CD4-positive, alpha-beta memory T cell (primary cell): ENCODE measurements at regions not wholly inside any gene's neighbourhood (a gene's known extent, or its start where the extent isn't known, plus 50 kb on each side); places are given as distances from the start of the nearest gene placed in this dataset.

Source experiments
- CTCF ChIA-PET: fragments of 350-600 bp; sonication (Branson Sonifier 250); formaldehyde crosslinking; loops from one replicate; lab custom pipeline; 2021; ENCODE audit warnings: inconsistent platforms; ENCODE audit not compliant: partially characterized antibody; lab: Charles Lee
- POLR2A ChIA-PET: fragments of 350-600 bp; sonication (Branson Sonifier 250); formaldehyde crosslinking; loops from one replicate; lab custom pipeline; 2021; ENCODE audit not compliant: partially characterized antibody; lab: Charles Lee
- DNase-seq, 5 donors: peaks; one replicate each; pipeline versions ENCODE4 v3.0.0 to v3.0.0-alpha.2; 2020 to 2022; ENCODE audit warnings: mixed read lengths in 1 of 5
- H3K27ac ChIP-seq: one replicate; pipeline ENCODE4 v1.7.0; 2013; ENCODE audit warnings: low read depth, low read length
- H3K27me3 ChIP-seq: 2 replicates; pipeline ENCODE4 v1.7.0; 2013; ENCODE audit warnings: mild to moderate bottlenecking, low read length, moderate library complexity; ENCODE audit not compliant: insufficient read depth
- H3K36me3 ChIP-seq: 2 replicates; pipeline ENCODE4 v1.7.0; 2013; ENCODE audit warnings: mild to moderate bottlenecking, low read length, moderate library complexity; ENCODE audit not compliant: insufficient read depth
- H3K4me1 ChIP-seq: 2 replicates; pipeline ENCODE4 v1.7.0; 2013; ENCODE audit warnings: mild to moderate bottlenecking, low read length, moderate library complexity; ENCODE audit not compliant: insufficient read depth
- H3K4me3 ChIP-seq, 2 donors: one replicate each; pipeline ENCODE4 v1.7.0; 2013; ENCODE audit warnings: low read length in 2 of 2, mild to moderate bottlenecking in 1 of 2
- H3K9me3 ChIP-seq, 2 donors: one replicate each; pipeline ENCODE4 v1.7.0; 2013; ENCODE audit warnings: low read length in 2 of 2, control low read depth in 1 of 2; ENCODE audit not compliant: control insufficient read depth in 1 of 2
- H3K27ac Mint-ChIP-seq, 7 donors: one replicate each; pipeline ENCODE4 v1.8.0; 2020 to 2021; ENCODE audit warnings: mixed read lengths in 7 of 7, mild to moderate bottlenecking in 6 of 7, inconsistent platforms in 3 of 7, moderate library complexity in 3 of 7
- H3K27me3 Mint-ChIP-seq, 2 donors: one replicate each; pipeline ENCODE4 v1.8.0; 2020 to 2021; ENCODE audit warnings: mixed read lengths in 2 of 2
- H3K36me3 Mint-ChIP-seq, 2 donors: one replicate each; pipeline ENCODE4 v1.8.0; 2020 to 2021; ENCODE audit warnings: mixed read lengths in 2 of 2, inconsistent platforms in 1 of 2, mild to moderate bottlenecking in 1 of 2
- H3K4me1 Mint-ChIP-seq, 4 donors: one replicate each; pipeline ENCODE4 v1.8.0; 2020 to 2021; ENCODE audit warnings: mixed read lengths in 4 of 4, mild to moderate bottlenecking in 1 of 4
- H3K4me3 Mint-ChIP-seq, 8 donors: one replicate each; pipeline ENCODE4 v1.8.0; 2020 to 2021; ENCODE audit warnings: mixed read lengths in 8 of 8, mild to moderate bottlenecking in 7 of 8, moderate library complexity in 6 of 8, inconsistent platforms in 3 of 8
- H3K9me3 Mint-ChIP-seq, 8 donors: one replicate each; pipeline ENCODE4 v1.8.0; 2020 to 2021; ENCODE audit warnings: mixed read lengths in 8 of 8, mild to moderate bottlenecking in 5 of 8, inconsistent platforms in 3 of 8, moderate library complexity in 1 of 8
- intact Hi-C: fragments of 100-400 bp; cut with micrococcal nuclease; formaldehyde crosslinking; loops from one replicate; pipeline ENCODE4 v1.15.1; 2023

- no peak overlapping the region for H3K27ac Mint-ChIP-seq
- intact Hi-C loops = no loop called here
Observed at GRCh38 chr21:35860189-35860869, 200.0 kb downstream of the SETD4 start.

DNA sequence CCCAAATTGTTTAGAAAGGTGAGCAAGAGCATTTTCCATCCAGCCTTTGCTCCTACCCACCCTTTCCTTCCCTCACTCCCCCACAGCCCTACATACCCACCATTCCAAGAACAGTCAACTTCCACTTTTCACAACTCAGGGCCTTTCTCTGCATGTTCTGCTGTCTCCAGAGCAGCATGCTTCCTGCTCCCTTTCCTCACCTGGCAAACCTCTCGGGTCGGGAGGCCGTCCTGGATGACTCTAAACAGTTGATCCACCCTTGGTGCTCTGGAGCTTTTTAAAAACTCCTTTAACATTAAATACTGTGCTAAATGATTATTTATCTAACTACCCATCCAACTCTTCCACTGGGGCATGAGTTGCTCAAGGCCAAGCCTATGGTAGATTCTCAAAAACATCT, 200.6 kb downstream of the SETD4 start:
- ChIA-PET POLR2A (no interaction called here), CTCF (no interaction called here)
- Mint-ChIP-seq H3K27me3 (peaks cover 15 to 22% of the 10 kb centered on the region in 2 donors), H3K4me1 (no peaks in the 10 kb centered on the region), H3K36me3 (no peaks in the 10 kb centered on the region), H3K9me3 (peaks cover 0 to 2% (median 0%) of the 10 kb centered on the region in 8 donors), H3K4me3 (no peak overlapping the region), H3K27ac (no peak overlapping the region)
- Histone ChIP-seq H3K4me3 (no peak overlapping the region), H3K9me3 (no peaks in the 10 kb centered on the region), H3K36me3 (no peaks in the 10 kb centered on the region), H3K27ac (no peak overlapping the region), H3K27me3 (no peaks in the 10 kb centered on the region), H3K4me1 (no peaks in the 10 kb centered on the region)
- intact Hi-C loops = no loop called here
- no peak for DNase-seq

More at GRCh38 chr21:35860189-35860869, 200.0 kb downstream of the SETD4 start:
- DNase-seq = no peak
- Histone ChIP-seq H3K4me1 (no peaks in the 10 kb centered on the region), H3K27me3 (no peaks in the 10 kb centered on the region), H3K4me3 (no peak overlapping the region), H3K9me3 (no peaks in the 10 kb centered on the region), H3K27ac (no peak overlapping the region), H3K36me3 (no peaks in the 10 kb centered on the region)
- Mint-ChIP-seq H3K4me1 (no peaks in the 10 kb centered on the region), H3K36me3 (no peaks in the 10 kb centered on the region), H3K27me3 (peaks cover 15 to 16% of the 10 kb centered on the region in 2 donors), H3K4me3 (no peak overlapping the region), H3K9me3 (peaks cover 0 to 2% (median 0%) of the 10 kb centered on the region in 8 donors)
- ChIA-PET CTCF (no interaction called here), POLR2A (no interaction called here)

DNA sequence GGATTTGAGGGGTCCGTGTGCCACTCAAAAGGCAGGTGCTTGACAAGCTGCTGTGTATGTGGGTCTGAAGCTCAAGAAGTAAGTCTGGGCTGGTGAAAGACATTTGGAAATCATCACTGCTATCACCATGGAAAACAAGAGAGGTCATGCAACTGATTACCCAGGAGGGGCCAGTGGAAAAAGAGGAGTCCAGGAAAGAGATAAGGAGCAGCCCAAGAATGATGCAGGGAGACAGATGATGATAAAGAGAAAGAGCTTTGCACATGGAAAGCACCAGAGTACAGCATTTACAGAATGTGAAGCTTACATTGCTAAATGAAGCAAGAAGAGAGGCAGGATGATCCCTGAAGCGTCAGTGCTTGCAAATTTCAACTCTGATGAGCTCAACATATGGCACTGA, 203.2 kb downstream of the SETD4 start:
- CTCF ChIA-PET = no interaction called here

GRCh38 chr21:35855484-35855883, 204.8 kb downstream of the SETD4 start:
- Mint-ChIP-seq H3K36me3 (no peaks in the 10 kb centered on the region), H3K27ac (no peak overlapping the region), H3K27me3 (peaks cover 18 to 30% of the 10 kb centered on the region in 2 donors), H3K9me3 (no peaks in the 10 kb centered on the region), H3K4me3 (no peak overlapping the region), H3K4me1 (no peaks in the 10 kb centered on the region)
- Histone ChIP-seq H3K9me3 (no peaks in the 10 kb centered on the region), H3K4me3 (no peak overlapping the region), H3K27me3 (no peaks in the 10 kb centered on the region), H3K27ac (no peak overlapping the region), H3K36me3 (no peaks in the 10 kb centered on the region), H3K4me1 (no peaks in the 10 kb centered on the region)
- no peak for DNase-seq
- CTCF ChIA-PET = no interaction called here
- intact Hi-C loops = no loop called here
- POLR2A ChIA-PET = no interaction called here

More for the DNA sequence above, 203.2 kb downstream of the SETD4 start:
- peaks cover 18 to 31% of the 10 kb centered on the region in 2 donors for H3K27me3 Mint-ChIP-seq
- H3K36me3 ChIP-seq = no peaks in the 10 kb centered on the region
- H3K9me3 ChIP-seq = no peaks in the 10 kb centered on the region
- H3K27ac Mint-ChIP-seq = no peak overlapping the region
- no peaks in the 10 kb centered on the region for H3K4me1 ChIP-seq
- no peaks in the 10 kb centered on the region for H3K36me3 Mint-ChIP-seq
- H3K4me3 Mint-ChIP-seq = no peak overlapping the region
- DNase-seq = no peak
- intact Hi-C loops = no loop called here
- POLR2A ChIA-PET = no interaction called here
- H3K9me3 Mint-ChIP-seq = peaks cover 0 to 2% (median 0%) of the 10 kb centered on the region in 8 donors
- H3K4me3 ChIP-seq = no peak overlapping the region
- H3K27me3 ChIP-seq = no peaks in the 10 kb centered on the region
- no peaks in the 10 kb centered on the region for H3K4me1 Mint-ChIP-seq
- H3K27ac ChIP-seq = no peak overlapping the region

- no peaks in the 10 kb centered on the region for H3K36me3 Mint-ChIP-seq
- no peak overlapping the region for H3K4me3 Mint-ChIP-seq
- no peak for DNase-seq
- POLR2A ChIA-PET = no interaction called here
- intact Hi-C loops = no loop called here
- no peaks in the 10 kb centered on the region for H3K4me1 ChIP-seq
- no peaks in the 10 kb centered on the region for H3K27me3 ChIP-seq
- no peaks in the 10 kb centered on the region for H3K36me3 ChIP-seq
- H3K27me3 Mint-ChIP-seq = peaks cover 18 to 30% of the 10 kb centered on the region in 2 donors
- CTCF ChIA-PET = no interaction called here
- H3K9me3 Mint-ChIP-seq = no peaks in the 10 kb centered on the region
- no peak overlapping the region for H3K4me3 ChIP-seq
- H3K9me3 ChIP-seq = no peaks in the 10 kb centered on the region
- H3K4me1 Mint-ChIP-seq = no peaks in the 10 kb centered on the region
- H3K27ac Mint-ChIP-seq = no peak overlapping the region
- no peak overlapping the region for H3K27ac ChIP-seq
Observed at GRCh38 chr21:35854281-35854680, 206.0 kb downstream of the SETD4 start.

GRCh38 chr21:35853321-35854239, 206.7 kb downstream of the SETD4 start:
- Mint-ChIP-seq H3K9me3 (no peaks in the 10 kb centered on the region), H3K27ac (no peak overlapping the region), H3K4me1 (no peaks in the 10 kb centered on the region), H3K4me3 (no peak overlapping the region), H3K27me3 (peaks cover 13 to 23% of the 10 kb centered on the region in 2 donors), H3K36me3 (no peaks in the 10 kb centered on the region)
- no peaks in the 10 kb centered on the region for H3K36me3 ChIP-seq
- no peaks in the 10 kb centered on the region for H3K4me1 ChIP-seq
- POLR2A ChIA-PET = no interaction called here
- no peak overlapping the region for H3K27ac ChIP-seq
- no peak overlapping the region for H3K4me3 ChIP-seq
- intact Hi-C loops = no loop called here
- no peak for DNase-seq
- H3K27me3 ChIP-seq = no peaks in the 10 kb centered on the region
- H3K9me3 ChIP-seq = no peaks in the 10 kb centered on the region
- CTCF ChIA-PET = no interaction called here

DNA sequence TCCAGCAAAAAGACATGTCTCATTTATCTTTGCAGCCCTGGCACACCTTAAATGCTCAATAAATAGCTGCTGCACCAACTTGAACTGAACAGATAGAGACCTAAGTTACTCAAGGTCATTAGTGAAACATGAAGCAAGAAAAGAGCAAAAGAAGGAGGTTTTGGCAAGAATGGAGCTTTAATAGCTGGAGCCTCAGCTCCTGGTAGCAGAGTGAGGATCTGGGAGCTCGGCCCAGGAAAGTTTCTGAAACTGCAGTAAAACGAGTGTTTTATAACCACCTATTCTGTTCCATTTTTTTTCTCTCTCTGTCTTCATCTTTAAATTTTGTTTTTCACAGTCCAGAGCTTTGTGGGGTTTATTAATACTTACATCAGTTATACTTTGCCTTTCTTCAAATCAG, 207.5 kb downstream of the SETD4 start:
- Mint-ChIP-seq H3K27ac (no peak overlapping the region), H3K4me1 (no peaks in the 10 kb centered on the region), H3K36me3 (no peaks in the 10 kb centered on the region), H3K9me3 (no peaks in the 10 kb centered on the region), H3K4me3 (no peak overlapping the region), H3K27me3 (peaks cover 11 to 22% of the 10 kb centered on the region in 2 donors)
- Histone ChIP-seq H3K36me3 (no peaks in the 10 kb centered on the region), H3K4me1 (no peaks in the 10 kb centered on the region), H3K4me3 (no peak overlapping the region), H3K27me3 (no peaks in the 10 kb centered on the region), H3K27ac (no peak overlapping the region), H3K9me3 (no peaks in the 10 kb centered on the region)
- DNase-seq = no peak
- intact Hi-C loops = no loop called here
- POLR2A ChIA-PET = no interaction called here
- CTCF ChIA-PET = no interaction called here
